Stomach (tissue), 4 donors: ENCODE measurements at regions not wholly inside any gene's neighbourhood (a gene's known extent, or its start where the extent isn't known, plus 50 kb on each side); places are given as distances from the start of the nearest gene placed in this dataset.

Source experiments
- CTCF ChIP-seq, 7 experiments: fragments of 450-650 bp in 4 of 7; fragments of 200-600 bp in 3 of 7; sonication (generic) in 3 of 7; IDR thresholded peaks; one replicate each; pipeline ENCODE4 v1.5.1; 2016 to 2019; ENCODE audit warnings: antibody characterized with exemption in 7 of 7, control low read depth in 2 of 7, mild to moderate bottlenecking in 1 of 7
- POLR2AphosphoS5 ChIP-seq, 3 donors: sonication (generic); formaldehyde crosslinking; IDR thresholded peaks; one replicate each; pipeline ENCODE4 v1.6.1; 2016; ENCODE audit warnings: antibody characterized with exemption in 3 of 3

GRCh38 chr15:97761110-97761509 is 199.4 kb upstream of the ARRDC4 start:
- no peak for TF ChIP-seq CTCF (IDR thresholded peaks at IDR 0.05)
- no peak for TF ChIP-seq POLR2AphosphoS5 (IDR thresholded peaks at IDR 0.05)
